HG03066 (cell line): ENCODE measurements at regions not wholly inside any gene's neighbourhood (a gene's known extent, or its start where the extent isn't known, plus 50 kb on each side); places are given as distances from the start of the nearest gene placed in this dataset.

ENCODE experiments used
- ATAC-seq: cut with Tn5 transposase; IDR thresholded peaks from one replicate; pipeline ENCODE4 v1.9.1; 2021; ENCODE audit warnings: low read depth; ENCODE audit not compliant: unreplicated experiment

GRCh38 chr5:8749556-8749955 lies 796.3 kb downstream of the SEMA5A start:
- no peak for ATAC-seq

DNA sequence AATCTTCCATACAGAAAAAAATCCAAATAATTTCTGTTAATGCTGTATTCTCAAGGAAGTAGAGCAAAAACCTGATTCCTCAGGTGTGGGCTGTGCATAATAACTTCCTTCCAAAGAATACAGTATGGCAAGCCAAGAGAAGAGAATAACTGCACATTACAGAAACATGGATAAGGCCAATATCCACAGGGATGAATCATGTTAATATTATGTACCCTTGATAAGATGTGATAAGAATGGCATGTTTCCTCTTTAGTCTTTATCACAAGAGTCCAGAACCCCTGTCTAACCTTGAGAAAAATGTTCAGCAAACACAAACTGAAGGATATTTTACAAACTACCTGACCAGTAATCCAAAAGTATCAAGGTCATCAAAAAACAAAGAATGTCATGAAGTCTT lies 795.8 kb downstream of the SEMA5A start:
- ATAC-seq = no peak

DNA sequence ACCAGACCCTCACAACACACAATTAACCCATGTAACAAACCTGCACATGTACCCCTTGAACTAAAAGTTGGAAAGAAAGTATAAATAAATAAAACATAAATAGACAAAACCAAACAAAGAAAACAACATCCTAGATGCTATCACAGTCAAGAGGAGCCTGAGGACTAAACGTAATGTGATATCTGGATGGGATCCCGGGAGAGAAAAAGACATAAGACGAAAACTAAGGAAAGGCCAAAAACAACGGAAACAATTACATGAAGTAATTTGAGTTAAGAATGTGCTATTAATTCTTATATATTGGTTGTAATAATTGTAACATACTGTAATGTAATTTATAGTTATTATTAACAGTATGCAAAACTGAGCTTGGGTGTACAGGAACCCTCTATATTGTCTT lies 793.9 kb downstream of the SEMA5A start:
- no peak for ATAC-seq

DNA sequence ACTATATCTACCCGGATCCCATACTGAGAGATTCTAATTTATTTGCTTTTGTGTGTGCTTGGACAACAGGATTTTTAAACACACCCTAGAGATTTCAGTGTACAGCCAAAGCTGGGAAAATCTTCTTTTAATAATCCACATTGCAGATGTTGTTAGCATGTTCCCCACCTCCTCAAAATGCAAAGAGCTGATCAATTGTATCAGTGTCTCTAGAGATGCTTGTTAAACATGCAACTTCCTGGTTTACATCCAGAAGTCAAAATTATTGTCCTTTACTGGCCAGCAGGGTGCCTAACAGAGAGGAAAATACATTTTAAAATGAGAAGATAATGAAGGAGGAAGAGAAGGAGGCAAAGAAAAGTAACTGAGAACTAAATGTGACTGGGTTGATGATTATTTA lies 793.3 kb downstream of the SEMA5A start:
- ATAC-seq = no peak

DNA sequence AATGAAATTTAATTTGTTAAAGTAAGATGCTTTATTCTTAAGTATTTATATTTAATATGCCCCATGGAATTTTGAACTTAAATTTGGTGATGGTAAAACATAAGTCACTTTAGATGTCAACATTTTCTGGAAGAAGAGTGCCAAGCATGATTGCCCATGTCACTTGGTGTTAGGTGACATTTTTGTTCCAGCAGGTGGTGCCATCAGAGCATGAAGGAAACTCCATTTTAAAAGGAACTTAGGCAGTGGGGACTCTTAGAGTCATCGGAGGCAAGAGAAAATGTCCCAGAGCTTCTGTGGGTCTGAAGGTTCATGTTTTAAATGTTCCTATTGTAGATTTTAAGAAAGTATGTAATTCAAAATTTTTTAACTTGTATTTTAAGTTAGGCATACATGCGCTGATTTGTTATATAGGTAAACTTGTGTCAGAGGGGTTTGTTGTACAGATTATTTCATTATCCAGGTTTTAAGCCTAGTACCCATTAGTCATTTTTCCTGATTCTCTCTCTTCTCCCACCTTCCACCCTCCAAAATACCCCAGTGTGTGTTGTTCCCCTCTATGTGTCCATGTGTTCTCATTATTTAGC lies 789.3 kb downstream of the SEMA5A start:
- no peak for ATAC-seq

- no peak for ATAC-seq
Observed at GRCh38 chr5:8765886-8766285, 780.0 kb downstream of the SEMA5A start.

GRCh38 chr5:8766448-8766847 lies 779.4 kb downstream of the SEMA5A start:
- no peak for ATAC-seq

GRCh38 chr5:8767111-8767510 lies 778.8 kb downstream of the SEMA5A start:
- ATAC-seq = no peak

- no peak for ATAC-seq
Observed at GRCh38 chr5:8767746-8768145, 778.1 kb downstream of the SEMA5A start.

GRCh38 chr5:8769631-8770030 lies 776.2 kb downstream of the SEMA5A start:
- ATAC-seq = no peak

DNA sequence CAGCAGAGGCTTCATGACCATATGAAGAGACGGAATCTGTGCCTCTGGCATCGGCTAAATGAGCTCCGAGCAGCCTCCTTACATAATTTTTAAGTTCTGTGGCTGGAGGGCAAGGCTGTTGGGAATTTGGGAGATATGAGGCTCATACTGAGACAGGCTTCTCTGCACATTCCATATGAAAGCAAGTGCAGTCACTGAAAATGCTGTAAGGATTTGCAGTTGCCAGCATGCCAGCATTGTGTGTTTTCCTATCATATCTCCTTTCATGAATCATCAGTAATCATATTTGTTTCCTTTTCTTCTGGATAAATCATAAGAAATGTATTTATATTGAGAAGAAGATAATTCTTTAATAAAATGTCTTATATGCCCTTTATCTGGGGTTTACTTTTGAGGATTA lies 775.4 kb downstream of the SEMA5A start:
- no peak for ATAC-seq

DNA sequence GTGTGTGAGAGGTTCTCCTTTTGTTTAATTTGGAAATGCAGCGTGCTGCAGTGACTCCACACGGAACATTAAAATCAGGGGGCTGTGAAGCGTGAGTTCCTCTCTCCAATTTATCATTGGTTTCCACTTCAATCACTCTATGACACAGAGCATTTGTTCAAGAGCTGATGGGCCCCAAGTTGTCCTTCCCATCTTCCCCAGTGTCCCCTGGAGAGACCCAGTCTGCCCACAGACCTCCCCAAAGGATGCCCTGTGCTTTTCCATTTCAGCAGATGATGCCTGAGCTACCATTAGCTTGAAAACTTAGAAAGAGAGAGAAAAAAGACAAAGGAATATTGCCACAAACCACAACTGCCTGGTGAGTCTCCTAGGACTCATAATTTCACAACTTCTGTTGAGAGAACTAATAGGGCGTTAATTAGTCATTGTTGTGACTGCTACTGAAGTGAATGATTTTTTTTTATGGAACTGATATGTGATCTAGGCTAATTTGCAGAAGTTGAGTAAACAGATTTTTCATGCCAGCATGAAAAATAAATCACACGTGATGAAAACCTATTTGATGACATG lies 772.7 kb downstream of the SEMA5A start:
- ATAC-seq = no peak

DNA sequence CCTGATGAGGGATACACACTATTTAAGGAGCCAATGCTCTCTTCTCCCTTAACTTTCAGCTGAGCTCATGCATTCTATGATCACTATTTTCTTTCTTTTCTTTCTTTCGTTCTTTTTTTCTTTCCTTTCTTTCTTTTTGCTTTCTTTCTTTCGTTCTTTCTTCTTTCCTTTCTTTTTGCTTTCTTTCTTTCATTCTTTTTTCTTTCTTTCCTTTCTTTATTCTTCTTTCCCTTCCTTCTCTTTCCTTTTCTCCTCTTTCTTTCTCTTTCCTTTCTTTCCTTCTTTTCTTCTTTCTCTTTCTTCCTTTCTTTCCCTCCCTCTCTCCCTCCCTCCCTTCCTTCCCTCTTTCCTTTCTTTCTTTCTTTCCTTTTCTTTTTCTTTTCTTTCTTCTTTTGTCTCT lies 761.2 kb downstream of the SEMA5A start:
- ATAC-seq = no peak

DNA sequence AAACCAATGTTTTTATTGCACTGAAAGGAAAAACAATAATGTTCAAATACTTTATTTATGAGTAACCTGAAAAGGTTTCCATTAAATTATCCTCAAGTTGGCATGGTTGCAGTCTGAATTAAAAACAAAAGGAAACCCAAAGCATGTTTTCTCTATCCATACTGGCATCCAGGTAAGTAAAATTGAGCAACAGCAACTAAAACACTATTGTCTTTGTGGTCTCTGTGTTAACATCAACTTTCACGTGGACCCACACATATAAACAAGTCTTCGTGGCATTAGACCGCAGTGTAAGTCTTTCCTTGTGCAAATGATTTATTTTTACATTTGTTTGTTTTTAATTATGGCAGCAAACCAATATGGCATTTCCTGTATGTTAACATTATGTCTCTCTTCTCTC lies 757.6 kb downstream of the SEMA5A start:
- ATAC-seq = no peak

- ATAC-seq = no peak
Observed at GRCh38 chr5:8805653-8806052, 740.2 kb downstream of the SEMA5A start.

DNA sequence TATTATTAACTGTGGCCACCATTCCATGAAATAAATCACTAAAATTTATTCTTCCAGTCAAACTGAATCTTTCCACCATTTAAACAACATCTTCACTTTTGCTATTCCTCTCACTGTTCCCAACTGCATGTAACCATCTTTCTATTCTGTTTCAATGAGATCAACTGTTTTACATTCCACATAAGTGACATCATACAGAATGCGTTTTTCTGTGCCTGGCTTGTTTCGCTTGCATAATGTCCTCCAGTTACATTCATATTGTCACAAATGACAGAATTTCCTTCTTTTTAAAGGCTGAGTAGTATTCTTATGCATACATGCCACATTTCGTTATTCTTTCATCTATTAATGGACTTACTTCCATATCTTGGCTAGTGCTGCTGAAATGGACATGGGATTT lies 738.2 kb downstream of the SEMA5A start:
- no peak for ATAC-seq

DNA sequence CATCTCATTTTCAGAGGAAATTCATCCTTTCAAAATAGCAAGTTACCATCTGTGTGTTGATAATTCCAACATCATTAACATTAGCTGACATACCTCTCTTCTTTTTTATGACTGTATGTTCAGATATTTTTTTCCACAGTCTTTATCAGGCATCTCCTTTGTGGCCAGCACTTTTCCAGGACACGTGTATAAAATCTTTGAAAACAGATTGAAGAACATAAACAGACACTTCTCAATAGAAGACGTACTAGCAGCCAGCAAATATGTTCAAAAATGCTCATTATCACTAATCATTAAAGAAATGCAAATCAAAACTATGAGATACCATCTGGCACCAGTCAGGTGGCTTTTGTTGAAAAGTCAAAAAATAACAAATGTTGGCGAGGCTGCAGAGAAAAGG lies 734.3 kb downstream of the SEMA5A start:
- ATAC-seq = no peak

DNA sequence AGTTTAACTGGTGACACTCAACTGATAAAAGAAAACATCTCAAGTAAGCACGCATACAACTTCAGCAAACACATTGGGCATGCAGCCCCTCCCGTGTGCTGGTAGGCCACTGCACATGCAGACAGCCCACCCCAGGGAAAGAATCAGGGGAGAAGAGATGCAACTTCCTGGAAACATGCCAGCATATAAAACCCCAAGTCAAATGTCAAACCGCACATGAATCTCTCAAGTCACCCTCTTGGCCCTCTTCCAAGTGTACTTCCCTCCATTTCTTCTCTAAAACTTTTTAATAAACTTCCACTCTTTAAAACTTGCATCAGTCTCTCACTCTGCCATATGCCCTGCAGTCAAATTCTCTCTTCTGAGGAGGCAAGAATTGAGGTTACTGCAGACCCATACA lies 732.7 kb downstream of the SEMA5A start:
- ATAC-seq = no peak

- ATAC-seq = no peak
Observed at GRCh38 chr5:8814105-8814504, 731.8 kb downstream of the SEMA5A start.

DNA sequence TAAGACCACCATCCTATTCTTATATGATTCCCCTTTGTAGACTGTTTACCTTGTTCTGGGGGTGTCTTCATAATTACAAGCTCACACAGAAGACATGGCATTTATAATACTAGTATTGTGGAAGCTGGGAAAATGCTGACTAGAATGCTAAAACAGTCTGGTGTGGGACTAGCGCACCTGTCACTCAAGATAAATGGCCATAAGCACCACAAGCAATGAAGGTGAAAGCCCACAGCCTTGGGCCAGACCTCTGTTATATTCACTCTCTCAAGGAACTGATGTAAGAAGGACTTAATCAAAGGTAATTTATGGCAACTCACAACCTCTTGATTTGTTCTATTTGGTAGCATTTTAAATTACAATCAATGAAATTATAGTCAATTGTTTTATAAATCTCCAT lies 721.5 kb downstream of the SEMA5A start:
- ATAC-seq = no peak

DNA sequence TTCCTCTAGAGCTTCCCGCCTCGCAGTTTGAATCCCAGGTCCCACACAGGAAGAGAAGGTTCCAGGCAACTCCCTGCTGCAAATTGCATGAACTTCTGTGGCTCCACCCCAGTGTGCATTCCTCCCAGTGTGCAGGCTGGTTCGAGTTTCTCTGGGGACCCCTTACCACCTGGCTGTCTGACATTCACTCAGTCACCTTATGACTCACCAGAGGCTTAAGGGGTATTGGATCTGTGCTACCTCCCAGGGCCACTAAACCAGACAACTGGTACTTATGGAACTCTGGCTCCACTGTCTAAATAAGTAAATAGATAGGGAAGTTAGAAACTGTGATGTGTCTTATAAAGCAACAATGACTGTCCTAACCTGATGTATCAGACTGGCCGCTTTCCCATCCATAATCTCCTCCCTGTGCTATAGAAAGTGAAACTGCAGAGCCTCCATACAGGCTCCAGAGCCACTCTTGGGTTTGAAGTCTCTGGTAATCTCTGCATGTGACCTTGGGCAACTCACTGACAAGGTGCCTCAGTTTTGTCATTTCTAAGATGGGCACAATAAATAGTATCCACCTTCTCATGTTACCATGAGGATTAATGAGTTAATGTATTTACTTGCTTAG lies 720.6 kb downstream of the SEMA5A start:
- ATAC-seq = no peak

DNA sequence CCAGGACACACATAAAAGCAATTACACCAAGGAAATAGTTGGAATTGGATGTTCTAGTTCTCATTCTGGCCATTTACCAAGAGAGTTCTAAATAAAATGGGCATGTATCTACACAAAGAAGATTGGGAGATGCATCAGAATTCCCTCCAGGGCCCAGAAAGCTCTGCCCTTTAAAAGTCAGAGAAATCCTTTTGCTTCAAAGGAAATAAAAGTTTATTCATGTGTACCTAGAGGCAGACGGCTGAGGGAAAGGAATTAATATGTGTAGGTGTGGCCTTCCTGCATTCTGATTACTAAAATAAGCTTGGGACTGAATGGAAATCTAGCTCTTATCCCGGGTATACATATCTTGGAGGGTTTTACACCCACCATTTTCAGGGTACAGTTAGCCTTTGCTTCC lies 719.4 kb downstream of the SEMA5A start:
- ATAC-seq = no peak

DNA sequence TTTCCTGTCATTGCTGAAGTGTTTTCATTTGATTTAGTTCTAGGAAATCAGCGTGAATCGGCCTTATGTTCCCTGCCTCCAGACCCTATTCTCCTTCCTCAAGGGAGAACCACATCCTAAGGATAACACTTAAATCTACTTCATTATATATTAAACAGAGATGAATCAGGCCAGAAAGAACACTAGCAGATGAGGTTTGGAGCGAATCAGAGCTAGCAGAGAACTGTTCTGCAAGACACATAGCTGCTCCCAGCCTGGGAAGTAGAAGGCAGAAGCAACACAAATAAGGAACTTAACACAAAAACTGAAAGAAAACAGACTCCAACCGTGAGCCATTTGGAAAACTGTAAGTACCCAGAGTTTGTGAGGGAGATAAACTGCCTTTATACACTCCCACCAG lies 718.2 kb downstream of the SEMA5A start:
- ATAC-seq = no peak
